NCI-H524 (cell line): ENCODE measurements at regions not wholly inside any gene's neighbourhood (a gene's known extent, or its start where the extent isn't known, plus 50 kb on each side); places are given as distances from the start of the nearest gene placed in this dataset.
"Not testable (repeated sequence)": the region's sequence is repeated elsewhere in the genome, so short reads cannot be mapped to it uniquely, and the experiment has no call there.

Source experiments
- DNase-seq, 2 experiments: peaks; one replicate each; lab custom pipeline; 2025; lab: John Stamatoyannopoulos, UW

DNA sequence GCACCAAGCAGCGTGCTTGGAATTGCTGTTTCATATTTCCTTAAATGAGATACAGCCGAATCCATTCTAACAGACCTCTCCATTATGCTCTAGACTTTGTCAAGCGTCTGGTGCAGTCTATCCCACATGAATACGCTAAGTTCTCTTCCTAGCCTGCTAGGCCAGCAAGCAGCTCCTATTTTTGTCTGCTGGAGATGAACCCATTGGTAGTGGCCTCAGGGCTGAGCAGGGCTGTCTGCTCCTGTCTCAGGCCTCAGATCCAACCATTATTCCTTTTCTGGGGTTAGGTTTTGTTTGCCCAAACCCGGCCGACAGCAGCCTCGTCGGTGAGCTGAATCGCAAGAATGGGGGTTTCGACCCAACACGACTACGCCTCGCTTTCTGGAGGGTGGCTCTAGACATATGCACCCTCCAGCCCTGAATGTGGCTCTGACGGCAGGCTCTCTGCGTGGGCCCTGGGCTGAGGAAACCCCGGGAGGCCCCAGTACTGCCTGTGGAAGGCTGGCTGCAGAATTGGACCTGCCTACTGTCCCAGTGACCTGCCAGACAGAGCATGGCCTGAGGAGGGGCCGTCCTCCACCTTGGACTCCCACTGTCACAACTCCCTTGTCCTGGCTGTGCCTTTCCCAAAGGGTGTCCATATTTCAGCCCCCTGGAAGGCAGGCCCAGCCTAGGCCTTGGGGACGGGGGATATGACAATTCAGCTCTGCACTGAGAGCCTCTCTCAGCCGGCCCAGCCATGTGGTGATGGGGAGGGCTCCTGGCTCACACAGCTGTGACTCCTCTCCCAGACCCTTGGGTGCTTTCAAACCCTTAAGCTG lies 267.9 kb upstream of the TCERG1L start:
- no peak for DNase-seq

DNA sequence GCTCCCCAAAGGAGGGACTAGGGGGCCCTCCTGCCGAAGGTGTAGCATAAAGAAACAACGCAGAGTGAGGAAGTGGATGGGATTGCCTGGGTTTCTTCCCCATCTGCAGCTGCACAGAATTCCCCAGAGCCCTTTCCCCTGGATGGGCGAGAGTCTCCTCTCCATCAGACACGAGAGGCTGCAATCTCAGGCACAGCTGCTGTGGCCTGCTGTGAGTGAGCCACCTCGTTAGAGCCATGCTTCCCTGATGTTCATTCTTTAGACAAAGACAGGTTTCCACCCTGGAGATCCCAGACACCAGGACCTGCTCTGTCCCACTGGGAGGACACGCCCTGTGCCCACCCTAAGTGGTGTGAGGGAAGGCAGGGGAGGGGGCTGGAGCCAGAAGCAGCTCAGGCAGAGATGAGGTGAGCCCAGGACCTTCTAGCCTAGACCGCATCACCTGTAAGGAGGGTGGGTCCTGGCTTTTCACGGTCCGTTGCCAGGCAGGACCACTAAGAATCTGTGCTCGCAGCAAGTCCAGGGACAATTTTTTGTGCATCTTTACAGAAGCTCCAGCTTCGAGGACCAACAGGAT lies 268.6 kb upstream of the TCERG1L start:
- DNase-seq = peak in 1 of 2 experiments; percentile 3

DNA sequence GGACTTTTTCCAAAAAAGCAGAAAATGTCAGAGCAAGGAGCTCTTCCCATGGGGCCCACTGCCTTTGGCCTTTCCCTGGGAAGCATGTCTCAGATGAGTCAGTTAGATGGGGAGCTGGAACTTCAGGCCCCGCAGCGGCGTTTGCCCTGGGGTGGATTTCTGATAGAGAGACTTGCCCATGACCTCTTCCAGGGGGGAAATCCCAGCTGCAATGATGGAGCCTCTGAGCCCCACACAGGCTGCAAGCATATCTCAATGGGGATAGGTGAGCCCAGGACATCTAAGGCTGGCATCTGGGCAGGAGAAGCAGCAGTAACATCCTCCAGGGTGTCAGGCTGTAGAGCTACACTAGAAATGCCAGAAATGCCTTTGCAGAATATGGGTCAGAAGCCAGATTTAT lies 269.2 kb upstream of the TCERG1L start:
- DNase-seq = no peak

DNA sequence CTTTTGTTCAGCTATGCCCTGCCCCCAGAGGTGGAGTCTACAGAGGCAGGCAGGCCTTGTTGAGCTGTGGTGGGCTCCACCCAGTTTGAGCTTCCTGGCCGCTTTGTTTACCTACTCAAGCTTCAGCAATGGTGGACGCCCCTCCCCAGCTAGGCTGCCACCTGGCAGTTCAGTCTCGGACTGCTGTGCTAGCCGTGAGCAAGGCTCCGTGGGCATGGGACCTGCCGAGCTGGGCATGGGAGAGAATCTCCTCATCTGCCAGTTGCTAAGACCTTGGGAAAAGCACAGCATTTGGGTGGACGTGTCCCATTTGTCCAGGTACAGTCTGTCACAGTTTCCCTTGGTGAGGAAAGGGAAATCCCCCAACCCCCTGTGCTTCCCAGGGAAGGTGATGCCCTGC lies 270.0 kb upstream of the TCERG1L start:
- DNase-seq = not testable (repeated sequence)

DNA sequence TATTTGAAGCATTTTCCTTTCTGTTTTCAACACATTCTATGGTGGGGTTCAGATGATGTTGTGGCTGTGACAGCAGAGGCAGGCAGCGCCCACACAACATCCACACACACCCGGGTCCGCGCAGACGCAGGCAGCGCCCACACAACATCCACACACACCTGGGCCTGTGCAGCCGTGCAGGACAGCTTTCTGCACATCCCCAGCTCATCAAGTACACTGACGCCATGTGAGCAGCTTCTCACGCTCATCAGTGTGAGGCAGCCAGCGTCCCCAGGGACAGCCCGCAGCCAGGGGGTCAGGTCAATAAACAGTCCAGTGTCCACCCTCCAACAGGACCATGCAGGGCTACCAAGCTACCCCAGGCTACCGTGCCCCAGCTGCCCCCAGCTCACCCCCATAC lies 272.8 kb upstream of the TCERG1L start:
- no peak for DNase-seq

DNA sequence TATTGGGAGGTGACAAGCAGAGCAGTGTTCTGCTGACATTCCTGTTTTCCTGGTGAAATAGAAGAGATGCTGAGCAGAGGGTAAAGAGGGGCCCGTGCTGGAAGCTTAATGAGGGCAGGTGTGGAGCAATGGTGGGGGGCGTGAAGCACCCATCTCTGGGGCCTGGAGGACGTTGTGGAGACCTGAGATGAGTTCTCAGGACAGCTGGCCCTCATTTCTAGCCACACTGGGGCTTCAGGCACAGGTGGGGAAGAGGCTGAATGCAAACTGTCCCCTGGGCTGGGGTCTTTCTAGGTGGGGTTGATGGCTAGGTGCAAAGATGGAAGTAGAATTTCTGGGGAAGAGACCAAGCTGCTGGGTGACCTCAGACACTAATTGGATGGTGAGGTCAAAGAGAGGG lies 274.2 kb upstream of the TCERG1L start:
- DNase-seq = no peak

DNA sequence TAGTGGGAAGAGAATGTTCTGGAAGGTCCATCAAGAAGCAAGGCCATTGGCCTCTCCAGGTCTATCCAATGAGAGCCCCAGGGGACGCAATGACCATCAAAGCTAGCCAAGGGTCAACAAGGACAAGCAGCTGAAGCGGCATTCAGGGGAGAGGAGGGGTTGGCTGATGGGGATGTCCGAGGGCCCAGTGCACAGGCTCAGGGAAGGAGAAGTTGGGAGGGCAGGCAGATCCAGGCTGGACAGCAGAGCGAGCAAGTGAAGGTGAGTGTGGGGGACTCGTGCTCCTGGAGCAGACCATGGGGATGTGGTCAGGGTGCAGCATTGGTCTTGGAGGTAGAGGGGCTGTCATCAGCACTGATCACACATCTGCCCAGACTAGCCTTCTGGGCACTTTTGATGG lies 275.4 kb upstream of the TCERG1L start:
- no peak for DNase-seq

DNA sequence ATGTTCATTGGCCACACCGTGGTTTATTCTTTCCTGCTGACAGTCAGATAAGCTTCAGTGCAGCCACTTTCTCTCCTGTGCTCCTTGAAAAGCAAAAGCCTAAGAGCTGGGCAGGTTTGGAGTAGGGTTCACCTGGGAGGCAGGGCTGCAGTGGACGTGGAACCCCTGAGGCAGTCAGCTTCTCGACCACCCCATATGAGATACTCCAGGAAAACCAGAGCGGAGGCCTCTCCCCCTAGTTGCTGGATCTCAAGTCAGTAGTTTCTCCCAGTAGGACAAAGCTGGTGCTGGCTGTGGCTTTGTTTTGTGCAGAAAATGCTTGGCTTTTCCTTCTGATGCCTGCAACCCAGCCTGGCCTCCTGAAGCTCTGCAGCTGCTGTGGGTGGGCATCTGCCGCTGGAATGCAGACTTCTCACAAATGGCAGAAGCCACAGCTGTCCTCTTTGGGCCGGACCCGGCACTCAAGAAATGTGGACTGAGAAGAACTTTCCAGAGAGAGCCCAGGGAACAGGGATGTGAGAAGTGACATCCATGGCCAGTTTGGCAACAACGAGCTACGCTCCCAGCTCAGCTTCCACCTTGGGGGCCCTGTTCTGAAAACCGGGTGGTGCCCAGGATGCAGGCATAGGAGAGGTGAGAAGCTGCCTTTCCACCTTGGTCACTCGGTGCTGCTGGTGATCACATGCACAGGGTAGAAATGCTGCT lies 276.6 kb upstream of the TCERG1L start:
- no peak for DNase-seq

DNA sequence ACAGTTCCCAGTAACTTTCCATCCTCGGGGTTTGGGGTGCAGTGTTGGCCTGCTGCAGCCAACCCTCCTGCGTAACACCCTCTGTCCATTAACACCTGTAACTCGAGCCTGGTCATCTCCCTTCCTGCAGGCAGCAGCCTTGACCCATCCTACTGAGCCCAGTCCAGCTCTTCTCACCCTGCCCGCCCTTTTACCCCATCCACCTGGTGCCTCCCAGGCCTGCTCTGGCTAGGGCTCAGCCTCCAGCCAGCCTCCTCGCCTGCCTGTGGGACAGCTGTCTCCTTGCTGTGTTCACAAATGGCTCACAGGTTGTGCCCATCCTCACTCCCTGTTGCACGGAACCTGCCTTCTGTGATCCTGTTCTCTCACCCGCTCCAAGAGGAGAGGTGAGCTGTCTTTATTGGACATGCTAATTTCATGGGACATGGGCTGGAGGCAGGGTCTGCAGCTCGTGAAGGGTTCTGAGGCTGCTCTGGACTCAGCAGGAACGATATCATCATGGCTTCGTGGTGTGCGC lies 277.2 kb upstream of the TCERG1L start:
- no peak for DNase-seq

DNA sequence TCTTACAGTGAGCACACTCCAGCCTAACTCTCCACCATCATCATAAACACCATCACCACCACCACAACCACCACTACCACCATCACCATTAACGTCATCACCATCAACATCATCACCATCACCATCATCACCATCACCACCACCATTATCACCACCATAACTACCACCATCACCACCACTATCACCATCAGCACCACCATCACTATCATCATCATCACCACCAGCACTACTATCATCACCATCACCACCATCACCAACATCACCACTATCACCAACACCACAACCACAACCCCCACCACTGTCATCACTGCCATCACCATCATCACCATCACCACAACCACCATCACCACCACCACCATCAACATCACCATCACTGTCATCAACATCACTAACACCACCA lies 279.0 kb upstream of the TCERG1L start:
- DNase-seq = no peak

DNA sequence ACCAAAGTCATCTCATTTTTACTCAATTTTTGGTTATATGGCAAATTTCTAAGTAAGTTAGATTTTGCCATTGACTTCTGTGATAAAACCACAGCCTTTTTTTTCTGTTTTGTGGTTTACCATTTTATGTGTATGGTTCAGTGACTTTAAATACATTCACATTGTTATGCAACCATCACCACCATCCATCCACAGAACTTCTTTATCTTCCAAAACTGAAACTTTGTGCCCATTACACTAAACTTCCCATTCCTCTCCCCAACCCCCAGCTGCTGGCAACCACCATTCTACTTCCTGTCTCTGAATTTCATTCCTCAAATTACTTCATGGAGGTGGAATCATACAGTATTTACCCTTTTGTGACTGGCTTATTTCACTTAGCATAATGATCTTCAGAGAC lies 280.4 kb upstream of the TCERG1L start:
- no peak for DNase-seq

DNA sequence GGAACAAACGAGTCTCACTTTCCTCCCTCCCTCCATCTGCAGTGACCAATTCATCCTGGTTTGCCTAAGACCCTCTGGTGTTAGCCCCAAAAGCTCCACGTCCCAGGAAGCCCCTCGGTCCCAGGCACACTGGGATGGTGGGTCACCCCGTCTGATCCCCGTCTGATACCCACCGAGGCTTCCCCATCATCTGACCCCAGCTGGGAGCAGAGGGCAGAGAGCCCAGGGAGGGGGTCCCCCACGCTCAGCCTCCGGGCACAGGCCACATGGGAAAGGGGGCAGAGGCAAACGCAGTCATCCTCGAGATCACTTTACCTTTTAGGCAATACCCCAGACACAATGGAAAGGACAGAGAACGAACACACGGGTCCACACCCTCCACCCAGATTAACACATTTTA lies 291.6 kb upstream of the PPP2R2D start:
- no peak for DNase-seq

DNA sequence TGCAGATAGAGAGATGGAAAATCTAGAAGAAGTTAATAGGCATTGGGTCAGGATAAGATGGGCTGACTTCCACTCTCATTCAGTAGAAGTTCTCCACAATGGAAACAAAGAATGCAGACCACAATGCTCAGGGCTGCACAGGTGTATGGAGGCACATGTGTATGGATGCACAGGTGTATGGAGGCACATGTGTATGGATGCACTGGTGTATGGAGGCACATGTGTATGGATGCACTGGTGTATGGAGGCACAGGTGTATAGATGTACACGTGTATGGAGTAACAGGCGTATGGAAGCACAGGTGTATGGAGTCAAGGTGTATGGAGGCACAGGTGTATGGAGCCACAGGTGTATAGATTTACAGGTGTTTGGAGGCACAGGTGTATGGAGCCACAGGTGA lies 285.7 kb upstream of the PPP2R2D start:
- no peak for DNase-seq

DNA sequence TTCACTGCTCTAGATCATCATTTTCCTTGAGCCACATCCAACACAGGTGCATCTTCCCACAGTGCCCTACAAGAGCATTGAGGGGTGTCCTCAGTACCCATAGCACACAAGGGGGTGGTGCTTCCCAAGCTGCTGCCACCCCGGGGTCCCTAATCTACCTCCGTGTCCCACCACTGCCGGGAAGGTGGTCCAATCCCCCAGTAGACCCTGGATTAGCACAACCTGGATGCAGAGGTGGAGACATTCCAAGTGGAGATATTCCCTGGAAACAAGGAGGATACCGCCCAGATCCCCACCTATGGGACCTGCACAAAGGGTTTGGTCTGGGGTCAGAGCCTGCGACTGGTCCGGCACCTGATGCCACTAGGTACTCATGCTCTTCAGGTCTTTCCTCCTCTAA lies 284.8 kb upstream of the PPP2R2D start:
- DNase-seq = no peak

DNA sequence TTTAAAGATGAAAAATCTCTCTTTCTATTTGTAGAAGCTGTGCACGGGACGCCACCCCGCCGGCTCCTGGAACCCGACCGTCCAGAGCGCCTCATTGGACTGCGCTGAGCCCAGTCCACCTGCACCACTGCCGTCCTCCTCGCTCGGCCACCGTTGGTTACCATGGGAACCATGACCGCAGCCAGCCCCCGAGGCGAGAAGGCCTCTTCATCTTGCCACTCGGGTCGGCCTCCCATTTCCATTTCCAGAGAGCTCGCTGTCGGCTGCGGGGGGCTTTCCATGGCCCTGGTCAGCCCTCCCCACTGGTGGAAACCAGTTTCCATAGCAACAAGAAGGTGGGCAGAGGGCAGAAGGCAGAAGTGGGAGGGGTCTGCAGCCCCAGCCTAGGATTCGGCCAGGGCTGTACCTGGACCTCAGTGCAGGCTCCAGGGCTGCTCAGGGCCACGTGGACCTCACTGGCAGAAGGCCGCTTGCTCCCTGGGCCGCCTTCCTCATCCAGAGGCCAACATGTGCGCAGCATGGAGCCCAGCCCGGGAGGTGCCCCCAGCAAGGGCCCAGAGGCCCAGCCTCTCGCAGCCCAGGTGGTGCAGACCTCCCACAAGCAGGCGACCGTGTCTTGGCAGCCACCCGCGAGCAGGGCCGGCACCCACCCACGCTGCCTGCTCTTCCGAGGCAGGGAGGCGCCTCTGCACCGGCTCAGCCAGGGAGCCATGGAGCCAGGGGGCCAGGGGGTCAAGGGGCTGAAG lies 283.5 kb upstream of the PPP2R2D start:
- DNase-seq = no peak

DNA sequence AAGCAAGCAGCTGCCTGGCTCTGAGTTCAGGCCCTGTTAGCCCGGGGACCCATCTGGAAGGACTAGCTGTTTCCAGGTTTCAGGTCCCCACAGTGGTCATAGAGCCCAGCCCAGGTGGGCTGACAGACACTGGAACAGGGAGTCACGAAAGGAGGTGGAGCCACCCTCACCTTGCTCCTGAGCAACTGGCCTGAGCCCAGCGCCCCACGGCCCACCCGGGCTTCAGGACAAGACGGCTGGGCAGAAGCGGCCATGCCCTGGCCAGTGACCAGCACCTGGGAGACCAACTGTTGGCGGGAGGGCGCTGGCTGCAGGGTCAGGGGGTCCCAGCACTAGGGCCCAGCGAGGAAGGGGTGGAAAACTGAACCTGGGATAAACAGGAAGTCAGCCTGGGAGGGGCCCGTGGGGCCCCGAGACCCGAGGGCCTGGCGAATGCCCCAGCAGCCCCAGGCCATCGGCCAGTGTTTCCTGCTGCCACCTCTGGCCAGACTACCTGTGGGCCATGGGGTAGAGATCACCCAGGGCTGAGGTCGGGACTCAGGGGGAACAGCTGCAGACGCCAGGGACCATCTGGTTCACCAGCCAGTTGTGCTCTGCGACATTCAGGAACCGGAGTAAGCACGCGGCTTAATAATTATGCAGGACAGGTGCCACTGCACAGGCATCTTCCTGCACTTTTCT lies 282.1 kb upstream of the PPP2R2D start:
- DNase-seq = peak in 1 of 2 experiments; percentile 18

DNA sequence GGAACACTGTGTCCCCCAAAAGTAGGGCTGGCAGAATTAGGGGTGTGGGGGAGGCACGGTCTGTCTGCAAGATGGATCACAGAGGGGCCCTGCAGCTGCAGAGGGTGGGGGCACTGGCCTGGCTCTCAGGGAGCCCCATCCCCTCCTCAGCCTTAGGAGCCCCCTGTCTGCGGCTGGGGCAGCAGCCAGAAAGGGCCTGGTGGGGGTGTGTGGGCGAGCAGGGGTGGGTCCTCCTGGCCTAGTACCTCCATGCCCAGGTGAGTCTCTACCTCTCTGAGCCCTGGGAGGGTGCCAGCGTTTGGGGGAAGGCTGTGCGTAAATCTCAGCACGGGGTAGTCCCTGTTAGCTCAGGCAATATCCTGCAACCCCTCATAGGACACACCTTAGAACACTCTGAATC lies 280.5 kb upstream of the PPP2R2D start:
- DNase-seq = no peak

DNA sequence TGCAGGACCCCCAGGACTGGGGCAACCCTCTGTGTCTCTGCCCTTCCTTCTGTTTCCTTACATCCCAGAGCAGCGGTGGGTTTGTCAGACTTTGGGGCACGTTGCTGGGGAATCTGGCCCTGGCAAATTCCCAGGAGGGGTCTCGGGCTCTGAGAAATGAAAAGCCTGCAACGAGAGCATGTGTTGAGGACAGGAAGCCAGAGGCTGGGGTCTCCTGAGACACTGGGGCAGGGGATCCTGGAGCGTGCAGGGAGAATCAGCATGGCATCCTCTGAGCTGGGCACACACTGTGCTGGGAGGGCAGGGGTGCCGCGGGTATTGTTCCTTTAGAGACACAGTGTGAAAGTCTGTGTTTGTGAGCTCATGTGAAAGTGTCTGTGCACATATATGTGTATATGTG lies 279.9 kb upstream of the PPP2R2D start:
- no peak for DNase-seq

DNA sequence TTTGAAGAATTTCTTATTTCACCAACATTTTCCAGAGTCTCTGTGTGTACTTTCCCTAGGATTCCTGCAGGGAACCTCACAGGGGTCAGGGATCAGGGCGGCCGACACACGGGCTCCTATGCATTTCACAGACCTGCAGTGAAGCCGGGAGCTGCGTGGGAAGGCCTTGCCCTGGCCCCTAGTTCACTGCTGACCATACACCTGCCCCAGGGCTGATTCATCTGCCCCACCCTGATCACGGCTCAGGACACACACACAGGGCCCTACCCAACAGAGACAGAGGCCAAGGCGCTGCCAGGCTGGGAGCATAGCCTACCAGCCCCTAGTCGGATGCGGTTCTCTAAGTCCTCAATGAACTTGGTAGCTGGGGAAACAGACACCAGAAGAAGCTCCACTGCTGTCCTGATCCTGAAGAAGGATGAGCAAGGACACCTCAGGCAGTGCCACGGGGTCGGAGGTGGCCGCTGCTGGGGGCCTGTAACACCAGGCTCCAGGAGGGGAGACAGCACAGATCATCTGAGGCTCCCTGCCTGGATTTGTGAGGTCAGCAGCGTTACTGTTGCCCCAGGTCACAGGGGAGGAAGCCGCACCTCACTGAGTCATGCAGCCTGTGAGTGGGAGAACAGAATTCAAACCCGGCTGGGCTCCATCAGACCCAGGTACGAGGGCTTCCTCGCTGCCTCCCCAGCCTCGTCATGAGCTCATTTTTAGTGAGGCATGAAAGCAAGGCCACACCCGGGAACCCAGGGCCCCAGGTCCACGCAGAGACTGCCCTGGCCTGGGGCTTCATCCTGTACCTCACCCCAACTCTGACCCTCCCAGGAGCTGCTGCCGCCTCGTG lies 278.8 kb upstream of the PPP2R2D start:
- no peak for DNase-seq

DNA sequence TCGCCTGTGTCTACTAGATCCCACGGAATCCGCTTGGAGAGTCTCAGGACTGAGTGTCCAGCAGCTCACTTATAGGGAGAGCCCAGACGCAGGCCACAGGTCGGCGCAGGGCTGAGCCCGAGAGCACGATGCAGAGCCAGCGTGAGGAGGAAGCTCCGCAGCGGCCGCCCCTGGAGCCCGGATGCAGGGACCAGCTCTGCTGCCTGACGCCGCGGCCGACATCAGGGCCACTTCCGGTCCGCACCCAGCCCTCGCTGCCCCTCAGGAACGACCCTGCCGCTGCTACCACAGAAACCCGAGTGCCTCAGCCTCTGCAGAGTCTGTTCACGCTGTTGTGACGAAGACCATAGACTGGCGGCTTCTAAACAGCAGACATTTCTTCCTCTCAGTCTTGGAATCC lies 275.8 kb upstream of the PPP2R2D start:
- no peak for DNase-seq

DNA sequence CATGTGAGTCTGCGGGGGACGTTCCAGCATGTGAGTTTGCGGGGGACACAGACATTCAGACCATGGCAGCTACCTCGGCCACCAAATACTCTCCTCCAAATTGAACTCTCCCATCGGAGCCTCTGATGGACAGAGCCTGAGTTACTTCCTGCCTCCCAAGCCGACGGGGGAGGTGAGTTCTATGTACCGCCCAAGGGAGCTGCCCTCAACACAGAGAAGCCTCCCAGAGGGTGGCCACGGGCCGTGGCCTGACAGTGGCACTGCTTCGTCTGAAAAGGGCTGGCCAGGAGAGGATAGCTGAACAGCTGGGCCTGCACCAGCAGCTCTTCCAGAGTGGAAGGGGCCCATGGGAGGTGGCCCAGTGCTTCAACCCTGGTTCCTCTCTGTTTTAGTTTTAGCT lies 274.5 kb upstream of the PPP2R2D start:
- DNase-seq = no peak
